ENCODE measurements at regions not wholly inside any gene's neighbourhood (a gene's known extent, or its start where the extent isn't known, plus 50 kb on each side); places are given as distances from the start of the nearest gene placed in this dataset.

- Mint-ChIP-seq H3K4me1 (no peaks in the 10 kb centered on the region), H3K36me3 (ENCODE audit: low read depth) (no peaks in the 10 kb centered on the region), H3K4me3 (no peak overlapping the region), H3K9me3 (no peaks in the 10 kb centered on the region), H3K27me3 (no peaks in the 10 kb centered on the region), H3K27ac (no peak overlapping the region)
- no peak for ATAC-seq
- no peak for DNase-seq
Measured at GRCh38 chr6:44500074-44500473, 112.6 kb downstream of the CDC5L start.

- no peaks in the 10 kb centered on the region for H3K4me1 Mint-ChIP-seq
- no peaks in the 10 kb centered on the region for H3K9me3 Mint-ChIP-seq
- H3K36me3 Mint-ChIP-seq (ENCODE audit: low read depth), result no peaks in the 10 kb centered on the region
- DNase-seq (no peak), ATAC-seq (no peak)
- no peaks in the 10 kb centered on the region for H3K27me3 Mint-ChIP-seq
- no peak overlapping the region for H3K27ac Mint-ChIP-seq
- no peak overlapping the region for H3K4me3 Mint-ChIP-seq
Measured at GRCh38 chr6:44503471-44503870, 116.0 kb downstream of the CDC5L start.

DNA sequence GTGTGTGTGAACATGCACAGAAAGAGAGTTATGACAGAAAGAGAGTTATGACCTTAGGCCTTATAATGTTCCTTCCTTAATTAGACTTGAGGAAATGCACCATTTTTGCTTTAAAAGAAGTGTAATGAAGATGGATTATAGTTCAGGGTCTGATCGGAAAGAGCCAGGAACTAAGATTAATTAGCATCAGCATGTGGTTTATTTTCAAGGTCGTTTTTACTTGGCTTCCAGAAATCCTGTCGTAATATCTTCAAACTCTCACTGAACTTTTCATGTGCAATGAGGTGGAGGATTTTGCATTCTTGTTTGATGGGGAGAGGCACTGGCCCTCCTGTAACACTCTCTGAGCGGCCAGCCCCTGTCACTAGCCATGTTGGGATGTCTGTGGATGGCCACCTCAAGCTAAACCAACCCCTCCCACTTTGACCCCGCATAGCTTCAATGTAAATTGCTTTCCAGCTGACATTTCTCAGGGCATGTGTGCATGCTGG is 116.8 kb downstream of the CDC5L start:
- H3K36me3 Mint-ChIP-seq (ENCODE audit: low read depth), result no peaks in the 10 kb centered on the region
- no peaks in the 10 kb centered on the region for H3K9me3 Mint-ChIP-seq
- ATAC-seq (no peak), DNase-seq (no peak)
- no peak overlapping the region for H3K4me3 Mint-ChIP-seq
- no peaks in the 10 kb centered on the region for H3K27me3 Mint-ChIP-seq
- H3K4me1 Mint-ChIP-seq, result no peaks in the 10 kb centered on the region
- H3K27ac Mint-ChIP-seq, result no peak overlapping the region

DNA sequence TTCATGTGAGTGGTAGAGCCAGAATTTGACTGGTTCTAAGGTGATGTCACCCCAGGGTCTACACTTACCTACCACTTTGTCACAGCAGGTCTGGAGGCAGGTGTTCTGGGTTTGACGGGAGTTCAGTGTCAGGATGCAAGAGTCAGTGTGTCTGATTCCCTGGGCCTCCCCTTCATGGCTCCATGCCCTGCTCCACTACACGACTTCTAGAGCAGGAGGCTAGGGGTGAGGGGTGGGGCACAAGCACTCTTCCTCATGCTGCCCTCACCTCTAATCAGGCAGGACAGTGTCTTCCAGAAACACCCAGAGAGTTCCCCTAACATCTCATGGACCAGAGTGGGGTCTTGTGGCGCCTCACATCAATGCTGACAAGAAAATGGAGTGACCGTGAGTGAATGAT is 118.2 kb downstream of the CDC5L start:
- Mint-ChIP-seq H3K4me3 (no peak overlapping the region), H3K9me3 (no peaks in the 10 kb centered on the region), H3K4me1 (no peaks in the 10 kb centered on the region), H3K27me3 (peaks cover 2% of the 10 kb centered on the region), H3K36me3 (ENCODE audit: low read depth) (no peaks in the 10 kb centered on the region), H3K27ac (no peak overlapping the region)
- no peak for ATAC-seq
- DNase-seq, result no peak

- DNase-seq (no peak), ATAC-seq (no peak)
- Mint-ChIP-seq H3K4me3 (no peak overlapping the region), H3K4me1 (no peaks in the 10 kb centered on the region), H3K27ac (no peak overlapping the region), H3K36me3 (ENCODE audit: low read depth) (no peaks in the 10 kb centered on the region), H3K9me3 (no peaks in the 10 kb centered on the region), H3K27me3 (peaks cover 2% of the 10 kb centered on the region)
Measured at GRCh38 chr6:44507014-44507413, 119.5 kb downstream of the CDC5L start.

DNA sequence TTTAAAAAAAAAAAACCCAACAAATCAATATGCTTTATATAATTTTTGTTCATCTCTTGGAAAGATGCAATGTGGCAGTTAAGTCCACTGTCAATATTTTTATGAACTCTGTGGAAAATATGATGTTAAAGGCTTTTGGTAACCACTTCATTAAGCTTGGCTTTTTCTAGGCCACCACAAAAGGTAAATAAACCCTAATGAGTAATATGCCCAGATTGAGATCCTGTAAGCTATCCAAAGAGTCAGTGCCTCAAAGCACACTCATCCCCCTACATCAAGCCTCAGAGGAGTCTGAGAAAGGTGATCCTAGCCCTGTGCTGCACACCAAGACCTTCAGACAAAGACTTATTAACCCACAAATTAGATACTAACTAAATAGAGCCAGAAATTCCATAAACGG is 121.1 kb downstream of the CDC5L start:
- Mint-ChIP-seq H3K27me3 (peaks cover 2% of the 10 kb centered on the region), H3K36me3 (ENCODE audit: low read depth) (no peaks in the 10 kb centered on the region), H3K4me1 (no peaks in the 10 kb centered on the region), H3K4me3 (no peak overlapping the region), H3K27ac (no peak overlapping the region), H3K9me3 (no peaks in the 10 kb centered on the region)
- DNase-seq (no peak), ATAC-seq (no peak)

- H3K9me3 Mint-ChIP-seq, result no peaks in the 10 kb centered on the region
- no peaks in the 10 kb centered on the region for H3K4me1 Mint-ChIP-seq
- no peak overlapping the region for H3K4me3 Mint-ChIP-seq
- no peak for DNase-seq
- H3K27me3 Mint-ChIP-seq, result peaks cover 2% of the 10 kb centered on the region
- no peak for ATAC-seq
- H3K27ac Mint-ChIP-seq, result no peak overlapping the region
- no peaks in the 10 kb centered on the region for H3K36me3 Mint-ChIP-seq (ENCODE audit: low read depth)
Measured at GRCh38 chr6:44511126-44511525, 123.6 kb downstream of the CDC5L start.

DNA sequence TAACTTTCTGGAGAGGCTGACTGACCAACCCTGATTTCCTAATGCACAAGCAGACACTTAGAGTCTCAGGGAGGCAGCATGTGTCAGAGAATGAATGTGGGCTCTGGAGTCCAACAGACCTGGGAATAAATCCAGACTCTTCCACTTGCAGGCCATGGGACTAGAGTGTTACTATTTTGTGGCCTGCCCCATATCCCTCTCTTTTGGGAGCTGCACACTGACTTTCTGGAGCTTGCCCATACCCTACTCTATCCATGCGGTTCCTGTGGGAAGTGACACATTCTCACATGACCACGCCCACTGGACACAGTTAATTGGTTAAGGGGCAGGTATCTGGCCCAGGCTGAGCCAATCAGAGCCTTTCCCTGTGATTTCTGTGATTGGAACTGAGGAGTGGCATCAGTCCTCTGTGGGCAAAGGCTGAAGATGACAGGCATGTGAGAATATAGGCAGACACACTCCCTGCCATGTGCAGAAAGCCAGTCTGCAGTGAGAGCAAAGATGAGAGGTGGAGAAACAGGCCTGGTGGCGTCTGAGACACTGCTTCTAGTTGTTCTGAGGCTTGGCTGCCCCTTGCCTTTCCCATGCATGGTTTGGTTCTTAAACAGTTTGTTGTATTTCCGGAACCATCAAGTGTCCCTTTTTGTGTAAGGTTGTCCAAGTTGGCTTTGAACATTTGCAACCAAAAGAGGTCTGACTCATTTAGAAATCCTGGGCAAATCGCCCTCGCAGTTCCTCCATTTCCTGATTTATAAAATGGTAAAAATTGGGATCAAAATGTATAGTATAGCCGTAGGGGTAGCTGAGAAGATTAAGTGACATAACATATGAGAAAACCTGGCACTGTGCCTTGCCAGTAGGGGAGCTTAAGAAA is 125.6 kb downstream of the CDC5L start:
- H3K4me3 Mint-ChIP-seq, result no peak overlapping the region
- no peak overlapping the region for H3K27ac Mint-ChIP-seq
- peaks cover 2% of the 10 kb centered on the region for H3K9me3 Mint-ChIP-seq
- peaks cover 2% of the 10 kb centered on the region for H3K27me3 Mint-ChIP-seq
- ATAC-seq, result no peak
- no peaks in the 10 kb centered on the region for H3K4me1 Mint-ChIP-seq
- DNase-seq, result no peak
- H3K36me3 Mint-ChIP-seq (ENCODE audit: low read depth), result no peaks in the 10 kb centered on the region

DNA sequence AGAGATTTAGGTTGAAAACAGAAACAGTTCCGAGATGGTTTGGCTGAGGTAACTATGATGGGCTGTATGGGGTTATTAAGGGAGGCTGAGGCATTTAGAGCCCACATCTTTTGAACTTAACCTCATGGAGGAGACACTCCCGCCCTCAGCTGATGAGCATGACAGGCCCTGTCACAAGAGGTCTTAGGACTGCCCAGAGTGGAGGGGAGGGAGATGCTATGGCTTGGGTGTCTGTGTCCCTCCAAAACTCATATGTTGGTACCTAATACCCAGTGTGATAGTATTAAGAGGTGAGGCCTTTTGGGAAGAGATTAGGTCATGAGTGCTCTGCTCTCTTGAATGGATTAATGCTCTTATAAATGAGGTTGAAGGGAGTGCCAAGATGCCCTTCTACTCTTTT is 126.6 kb downstream of the CDC5L start:
- no peak for DNase-seq
- Mint-ChIP-seq H3K9me3 (peaks cover 11% of the 10 kb centered on the region), H3K4me1 (no peaks in the 10 kb centered on the region), H3K4me3 (no peak overlapping the region), H3K27me3 (peaks cover 8% of the 10 kb centered on the region), H3K27ac (no peak overlapping the region), H3K36me3 (ENCODE audit: low read depth) (no peaks in the 10 kb centered on the region)
- ATAC-seq, result no peak

GRCh38 chr6:44514576-44515193 is 127.2 kb downstream of the CDC5L start:
- peaks cover 13% of the 10 kb centered on the region for H3K27me3 Mint-ChIP-seq
- DNase-seq (no peak), ATAC-seq (no peak)
- H3K4me1 Mint-ChIP-seq, result no peaks in the 10 kb centered on the region
- H3K36me3 Mint-ChIP-seq (ENCODE audit: low read depth), result no peaks in the 10 kb centered on the region
- no peak overlapping the region for H3K27ac Mint-ChIP-seq
- no peak overlapping the region for H3K4me3 Mint-ChIP-seq
- H3K9me3 Mint-ChIP-seq, result peaks cover 11% of the 10 kb centered on the region

DNA sequence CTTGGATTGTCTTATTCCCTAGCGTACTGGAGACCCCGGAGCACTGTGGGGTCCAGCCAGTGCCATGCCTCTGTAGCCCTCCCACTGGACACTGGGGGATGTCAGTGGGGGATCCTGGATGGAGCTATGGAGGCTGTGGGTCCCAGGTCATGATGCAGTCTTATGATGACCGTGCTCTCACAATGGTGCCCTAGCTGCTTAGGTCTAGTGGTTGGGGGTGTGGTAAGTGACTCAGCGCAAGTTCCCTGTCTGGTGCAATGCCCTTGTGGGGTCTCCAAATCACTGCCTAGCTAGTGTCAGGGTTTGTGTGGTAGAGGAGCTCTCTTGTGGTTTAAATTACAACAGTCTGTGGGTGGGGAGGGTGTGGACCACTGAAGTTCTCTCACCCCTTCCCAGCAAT is 135.4 kb downstream of the CDC5L start:
- H3K27me3 Mint-ChIP-seq, result peaks cover 39% of the 10 kb centered on the region
- H3K9me3 Mint-ChIP-seq, result peaks cover 26% of the 10 kb centered on the region
- no peak overlapping the region for H3K4me3 Mint-ChIP-seq
- DNase-seq (no peak), ATAC-seq (peak; percentile 15)
- H3K27ac Mint-ChIP-seq, result no peak overlapping the region
- H3K36me3 Mint-ChIP-seq (ENCODE audit: low read depth), result no peaks in the 10 kb centered on the region
- peaks cover 26% of the 10 kb centered on the region for H3K4me1 Mint-ChIP-seq

DNA sequence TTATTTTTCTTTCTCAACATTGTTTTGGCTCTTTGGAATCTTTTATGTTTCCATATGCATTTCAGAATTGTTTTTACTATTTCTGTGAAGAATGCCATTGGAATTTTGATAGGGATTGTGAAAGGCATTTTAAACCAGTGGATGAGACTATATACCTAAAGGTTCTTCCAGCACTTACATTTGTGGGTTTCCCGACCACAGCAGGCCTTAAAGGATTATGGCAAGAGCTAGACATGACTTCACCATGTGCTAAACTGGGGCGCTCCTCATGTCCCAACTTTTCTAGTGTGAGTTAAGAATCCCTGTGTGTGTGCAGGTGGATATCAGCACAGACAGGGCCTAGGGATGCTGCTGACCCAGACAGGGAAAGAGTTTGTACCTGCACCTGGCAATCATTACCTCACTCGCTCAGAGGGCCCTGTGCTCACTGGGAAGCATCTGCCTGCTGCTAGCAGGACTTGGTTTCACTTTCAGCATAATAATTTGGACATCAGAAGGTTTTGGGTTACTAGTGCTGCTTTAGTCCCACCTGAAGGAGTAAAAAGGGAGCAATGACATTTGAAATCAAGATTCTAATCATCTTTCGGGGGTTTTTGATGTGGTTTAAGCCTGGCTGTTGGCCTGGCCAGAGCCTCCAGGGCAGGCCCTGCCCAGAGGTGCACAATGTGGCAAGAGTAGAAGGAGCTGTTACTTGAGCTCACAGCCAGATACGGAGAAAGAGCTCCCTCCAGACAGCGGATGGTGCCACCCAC is 137.1 kb downstream of the CDC5L start:
- ATAC-seq (no peak), DNase-seq (no peak)
- H3K9me3 Mint-ChIP-seq, result peaks cover 15% of the 10 kb centered on the region
- no peak overlapping the region for H3K4me3 Mint-ChIP-seq
- H3K4me1 Mint-ChIP-seq, result peaks cover 28% of the 10 kb centered on the region
- no peaks in the 10 kb centered on the region for H3K36me3 Mint-ChIP-seq (ENCODE audit: low read depth)
- H3K27me3 Mint-ChIP-seq, result peaks cover 32% of the 10 kb centered on the region
- H3K27ac Mint-ChIP-seq, result no peak overlapping the region

GRCh38 chr6:44525761-44526351 is 138.3 kb downstream of the CDC5L start:
- peaks cover 22% of the 10 kb centered on the region for H3K4me1 Mint-ChIP-seq
- H3K9me3 Mint-ChIP-seq, result peaks cover 12% of the 10 kb centered on the region
- no peak for ATAC-seq
- DNase-seq, result no peak
- H3K4me3 Mint-ChIP-seq, result no peak overlapping the region
- peaks cover 31% of the 10 kb centered on the region for H3K27me3 Mint-ChIP-seq
- H3K27ac Mint-ChIP-seq, result peak overlapping the region; percentile 19
- no peaks in the 10 kb centered on the region for H3K36me3 Mint-ChIP-seq (ENCODE audit: low read depth)

GRCh38 chr6:44527181-44527580 is 139.7 kb downstream of the CDC5L start:
- H3K27ac Mint-ChIP-seq, result peak overlapping the region; percentile 81
- ATAC-seq (peak; percentile 65), DNase-seq (peak; percentile 29)
- H3K4me3 Mint-ChIP-seq, result peak overlapping the region; percentile 9
- H3K4me1 Mint-ChIP-seq, result peaks cover 22% of the 10 kb centered on the region
- H3K36me3 Mint-ChIP-seq (ENCODE audit: low read depth), result no peaks in the 10 kb centered on the region
- H3K9me3 Mint-ChIP-seq, result no peaks in the 10 kb centered on the region
- peaks cover 24% of the 10 kb centered on the region for H3K27me3 Mint-ChIP-seq
